Hepatocyte (in vitro differentiated cells): ENCODE measurements at regions not wholly inside any gene's neighbourhood (a gene's known extent, or its start where the extent isn't known, plus 50 kb on each side); places are given as distances from the start of the nearest gene placed in this dataset.
A peak's percentile ranks its signal among the peaks of the same experiment; 100 is the strongest.

Experiments
- DNase-seq: peaks from one replicate; pipeline ENCODE4 v3.0.0-alpha.2; 2016; ENCODE audit warnings: low spot score
- H2AFZ ChIP-seq: fragments of 200-600 bp; sonication (generic); 2 replicates; pipeline ENCODE4 v1.6.0; 2016; ENCODE audit warnings: antibody characterized with exemption, mild to moderate bottlenecking
- H3K27ac ChIP-seq: fragments of 200-600 bp; sonication (generic); 2 replicates; pipeline ENCODE4 v1.5.1; 2016; ENCODE audit warnings: mild to moderate bottlenecking
- H3K27me3 ChIP-seq: fragments of 200-600 bp; sonication (generic); 2 replicates; pipeline ENCODE4 v1.6.1; 2016
- H3K36me3 ChIP-seq: fragments of 200-600 bp; sonication (generic); replicated peaks from 2 replicates; pipeline ENCODE4 v1.5.1; 2016; ENCODE audit warnings: low read depth; ENCODE audit not compliant: insufficient read depth
- H3K4me1 ChIP-seq: fragments of 200-600 bp; sonication (generic); 2 replicates; pipeline ENCODE4 v1.5.1; 2016; ENCODE audit warnings: mild to moderate bottlenecking, moderate library complexity; ENCODE audit not compliant: insufficient read depth
- H3K4me2 ChIP-seq: fragments of 200-600 bp; sonication (generic); 2 replicates; pipeline ENCODE4 v1.6.0; 2016
- H3K4me3 ChIP-seq: fragments of 200-600 bp; sonication (generic); 2 replicates; pipeline ENCODE4 v1.5.1; 2016; ENCODE audit warnings: mild to moderate bottlenecking
- H3K79me2 ChIP-seq: fragments of 200-600 bp; sonication (generic); 2 replicates; pipeline ENCODE4 v1.6.0; 2017; ENCODE audit warnings: mild to moderate bottlenecking
- H3K9me2 ChIP-seq: fragments of 200-600 bp; sonication (generic); replicated peaks from 2 replicates; pipeline ENCODE4 v1.6.0; 2017; ENCODE audit warnings: mild to moderate bottlenecking; ENCODE audit not compliant: insufficient read depth
- H3K9me3 ChIP-seq: fragments of 200-600 bp; sonication (generic); 2 replicates; pipeline ENCODE4 v1.5.1; 2016; ENCODE audit warnings: low read depth, mild to moderate bottlenecking
- H4K20me1 ChIP-seq: fragments of 200-600 bp; sonication (generic); 2 replicates; pipeline ENCODE4 v1.6.0; 2016; ENCODE audit warnings: mild to moderate bottlenecking; ENCODE audit not compliant: insufficient read depth, poor library complexity, severe bottlenecking
- CTCF ChIP-seq: fragments of 200-600 bp; sonication (generic); IDR thresholded peaks from 2 replicates; pipeline ENCODE4 v1.5.1; 2016; ENCODE audit warnings: antibody characterized with exemption, mild to moderate bottlenecking; ENCODE audit not compliant: poor library complexity
- EZH2 ChIP-seq: fragments of 200-600 bp; sonication (generic); IDR thresholded peaks from 2 replicates; pipeline ENCODE4 v1.6.1; 2016; ENCODE audit warnings: antibody characterized with exemption, mild to moderate bottlenecking, borderline replicate concordance
- EZH2phosphoT487 ChIP-seq: fragments of 200-600 bp; sonication (generic); IDR thresholded peaks from one replicate; pipeline ENCODE4 v1.6.1; 2018; ENCODE audit warnings: antibody characterized with exemption, mild to moderate bottlenecking, low read depth, moderate library complexity; ENCODE audit not compliant: unreplicated experiment, severe bottlenecking
- WGBS: methylation state at CpG from one replicate; pipeline ENCODE4 v1.1.6; 2016; ENCODE audit warnings: low lambda C conversion rate; ENCODE audit errors: missing lambda C conversion rate; 5-methylcytosine and 5-hydroxymethylcytosine counted together

GRCh38 chr3:170811515-170811914 lies 58.5 kb downstream of the RPL22L1 start:
- no peak for TF ChIP-seq EZH2
- no peak for TF ChIP-seq EZH2phosphoT487
- TF ChIP-seq CTCF = no peak
- 66% methylated on average over 5 of the region's 5 CpGs for WGBS
- H3K27me3 ChIP-seq = no peaks in the 10 kb centered on the region
- H3K79me2 ChIP-seq = no peaks in the 10 kb centered on the region
- H3K27ac ChIP-seq = no peak overlapping the region
- H3K4me1 ChIP-seq = peaks cover 4% of the 10 kb centered on the region
- H3K4me3 ChIP-seq = no peak overlapping the region
- H3K9me3 ChIP-seq = no peaks in the 10 kb centered on the region
- H3K4me2 ChIP-seq = no peak overlapping the region
- peak; percentile 9 for DNase-seq
- H2AFZ ChIP-seq = no peak overlapping the region
- H3K9me2 ChIP-seq = no peaks in the 10 kb centered on the region
- H4K20me1 ChIP-seq = no peaks in the 10 kb centered on the region
- no peaks in the 10 kb centered on the region for H3K36me3 ChIP-seq

- Histone ChIP-seq H3K9me3 (no peaks in the 10 kb centered on the region), H3K27me3 (no peaks in the 10 kb centered on the region), H3K4me2 (no peak overlapping the region), H3K36me3 (no peaks in the 10 kb centered on the region), H2AFZ (no peak overlapping the region), H3K9me2 (no peaks in the 10 kb centered on the region), H3K4me1 (peaks cover 4% of the 10 kb centered on the region), H3K4me3 (no peak overlapping the region), H4K20me1 (no peaks in the 10 kb centered on the region), H3K79me2 (no peaks in the 10 kb centered on the region), H3K27ac (peak overlapping the region; percentile 33)
- TF ChIP-seq CTCF (no peak), EZH2 (no peak), EZH2phosphoT487 (no peak)
- DNase-seq = peak; percentile 42
- 6% methylated on average over 1 of the region's 1 CpG for WGBS
Measured at GRCh38 chr3:170809975-170810357, 60.0 kb downstream of the RPL22L1 start.

GRCh38 chr3:170809007-170809974 lies 60.7 kb downstream of the RPL22L1 start:
- TF ChIP-seq EZH2 (no peak), CTCF (peak; percentile 66)
- Histone ChIP-seq H2AFZ (no peak overlapping the region), H3K27me3 (no peaks in the 10 kb centered on the region), H3K4me3 (no peak overlapping the region), H3K4me1 (peaks cover 4% of the 10 kb centered on the region), H3K27ac (peak overlapping the region; percentile 33), H4K20me1 (no peaks in the 10 kb centered on the region), H3K9me2 (no peaks in the 10 kb centered on the region), H3K36me3 (no peaks in the 10 kb centered on the region), H3K9me3 (no peaks in the 10 kb centered on the region), H3K4me2 (no peak overlapping the region), H3K79me2 (no peaks in the 10 kb centered on the region)
- DNase-seq = peak; percentile 74
- 71% methylated on average over 14 of the region's 14 CpGs for WGBS
